ENCODE measurements at regions not wholly inside any gene's neighbourhood (a gene's known extent, or its start where the extent isn't known, plus 50 kb on each side); places are given as distances from the start of the nearest gene placed in this dataset.

DNA sequence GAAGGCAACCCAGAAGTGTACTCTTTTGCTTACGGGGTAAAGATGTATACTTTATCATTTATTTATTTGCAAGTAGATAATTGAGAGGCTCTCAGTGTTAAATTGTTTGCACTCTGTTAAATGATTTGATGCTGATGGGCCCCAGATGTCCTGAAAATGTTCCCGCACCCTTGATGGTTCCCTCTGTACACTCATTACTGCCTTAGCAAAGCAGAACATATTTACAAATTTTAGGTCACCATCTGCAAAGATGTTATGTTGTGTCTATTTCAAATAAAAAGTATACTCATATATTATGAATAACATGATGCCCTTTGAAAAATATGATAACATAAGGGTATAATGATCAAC lies 240.5 kb upstream of the SNX7 start:
- DNase-seq (ENCODE audit: low read depth), result no peak

GRCh38 chr1:98420376-98421084 lies 241.0 kb upstream of the SNX7 start:
- peak; percentile 61 for DNase-seq (ENCODE audit: low read depth)

GRCh38 chr1:98417820-98418219 lies 243.7 kb upstream of the SNX7 start:
- DNase-seq (ENCODE audit: low read depth), result no peak

DNA sequence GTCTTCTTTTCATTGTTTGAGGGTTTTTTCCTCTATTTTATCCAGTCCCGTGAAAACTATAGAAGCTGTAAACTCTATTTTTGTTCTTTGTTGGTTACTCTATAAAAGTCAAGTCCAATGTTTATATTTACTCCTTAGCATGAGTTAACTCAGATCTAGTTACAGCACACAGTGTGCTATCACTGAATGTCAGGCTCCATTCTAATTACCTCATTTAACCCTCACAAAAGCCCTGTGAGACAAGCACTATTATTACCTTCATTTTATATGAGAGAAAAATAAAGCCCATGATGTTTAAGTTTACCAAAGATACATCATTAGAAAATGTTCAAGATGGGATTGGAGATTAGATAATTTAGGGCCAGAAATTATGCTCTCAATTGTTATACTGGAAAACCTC lies 251.4 kb upstream of the SNX7 start:
- no peak for DNase-seq (ENCODE audit: low read depth)

DNA sequence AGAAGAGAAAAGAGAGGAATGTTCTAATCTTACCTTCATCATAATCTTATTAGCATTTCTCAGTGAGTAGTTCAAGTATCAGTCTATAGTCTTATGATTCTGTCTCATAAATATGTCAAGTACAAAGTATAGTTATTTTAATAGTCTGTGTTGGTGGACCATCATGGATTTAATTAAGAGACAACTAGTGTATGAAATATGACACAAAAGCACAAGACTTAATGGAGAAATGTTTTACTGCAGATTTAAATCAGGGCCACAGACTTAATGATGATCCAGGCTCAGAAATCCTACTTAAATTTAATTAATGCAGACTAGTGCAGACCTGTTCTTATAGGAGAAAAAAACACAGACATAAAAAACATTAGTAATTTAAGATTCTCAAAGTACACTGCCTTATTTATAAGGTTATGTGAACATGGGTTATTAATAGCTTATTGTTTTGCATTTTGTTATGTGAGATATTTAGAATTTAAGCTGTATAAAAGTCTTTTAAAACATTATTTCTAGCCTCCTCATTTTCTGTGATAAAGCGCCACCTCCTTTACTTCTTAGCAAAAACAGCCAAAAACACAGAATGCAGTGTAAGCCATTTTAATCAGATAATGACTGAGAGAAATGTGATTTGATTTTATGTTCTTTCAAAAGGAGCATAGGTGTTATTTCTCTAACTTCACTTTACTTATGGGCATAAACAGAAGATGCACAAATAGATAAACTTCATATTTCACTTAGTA lies 255.0 kb upstream of the SNX7 start:
- DNase-seq (ENCODE audit: low read depth), result no peak

DNA sequence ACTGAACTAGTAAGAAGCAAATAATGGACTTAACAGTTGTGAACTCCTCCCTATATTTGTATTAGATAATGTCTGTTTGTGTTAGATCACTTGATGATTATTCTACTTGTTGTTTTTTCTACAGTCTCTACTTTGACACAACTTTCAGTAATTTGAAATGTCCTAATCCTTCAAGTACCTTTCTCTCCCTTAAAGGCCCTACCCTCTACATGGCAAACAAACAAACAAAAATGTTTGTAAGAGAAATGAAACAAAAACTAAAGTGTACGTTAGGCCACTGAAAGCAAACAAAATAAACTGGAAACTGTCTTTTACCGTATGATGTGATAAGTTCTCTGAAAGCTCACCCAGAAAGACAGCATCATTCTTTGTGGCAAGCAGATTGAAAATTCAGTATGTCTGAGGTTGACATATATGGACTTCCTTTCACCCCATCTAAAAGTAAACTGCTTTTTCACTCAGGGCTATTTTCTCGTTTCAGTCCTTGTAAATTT lies 255.9 kb upstream of the SNX7 start:
- DNase-seq (ENCODE audit: low read depth), result no peak

GRCh38 chr1:98404866-98405265 lies 256.7 kb upstream of the SNX7 start:
- no peak for DNase-seq (ENCODE audit: low read depth)

DNA sequence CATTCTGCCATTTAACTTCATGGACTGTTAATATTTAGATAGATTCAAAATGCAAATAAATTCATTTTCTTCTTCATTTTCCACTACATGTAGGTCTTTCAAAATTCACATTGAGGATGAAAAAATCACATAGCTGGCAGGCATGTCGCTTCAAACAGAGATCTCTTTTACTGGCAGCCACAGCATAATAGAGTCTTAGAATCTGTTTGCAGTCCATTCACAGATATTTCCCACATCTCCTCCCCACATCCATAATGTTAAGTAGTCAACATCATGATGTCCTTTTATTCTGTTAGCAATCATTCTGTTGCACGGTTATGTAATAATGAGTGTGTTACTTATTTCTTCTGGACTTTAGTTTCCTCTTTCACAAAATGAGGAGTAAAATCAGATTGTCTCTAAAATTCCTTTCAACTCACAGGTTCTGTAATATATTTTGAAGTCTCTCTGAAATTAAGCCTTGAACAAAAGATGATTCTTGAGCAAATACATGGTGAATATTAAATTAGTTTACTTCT lies 257.5 kb upstream of the SNX7 start:
- DNase-seq (ENCODE audit: low read depth), result no peak

- DNase-seq (ENCODE audit: low read depth), result no peak
These were observed 258.7 kb upstream of the SNX7 start for GRCh38 chr1:98402860-98403259.

GRCh38 chr1:98400446-98400845 lies 261.1 kb upstream of the SNX7 start:
- no peak for DNase-seq (ENCODE audit: low read depth)

DNA sequence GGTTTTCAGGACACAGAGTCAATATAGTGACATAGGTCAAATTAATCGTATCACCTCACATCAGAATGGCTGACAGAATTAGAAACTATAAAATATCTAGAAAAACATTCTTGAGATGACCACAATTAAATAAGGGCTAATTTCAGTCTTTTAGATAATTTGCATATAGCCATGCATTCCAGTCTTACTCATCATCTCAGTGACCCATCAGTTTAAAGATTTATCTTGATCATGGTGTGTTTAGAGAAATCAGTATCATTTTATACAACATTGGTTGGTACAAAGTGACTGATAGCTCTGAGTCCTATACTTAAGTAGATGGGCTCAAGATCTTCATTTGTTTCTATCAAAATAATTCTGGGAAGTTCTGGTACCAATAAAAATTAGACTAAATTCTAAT lies 262.3 kb upstream of the SNX7 start:
- DNase-seq (ENCODE audit: low read depth), result peak; percentile 21

DNA sequence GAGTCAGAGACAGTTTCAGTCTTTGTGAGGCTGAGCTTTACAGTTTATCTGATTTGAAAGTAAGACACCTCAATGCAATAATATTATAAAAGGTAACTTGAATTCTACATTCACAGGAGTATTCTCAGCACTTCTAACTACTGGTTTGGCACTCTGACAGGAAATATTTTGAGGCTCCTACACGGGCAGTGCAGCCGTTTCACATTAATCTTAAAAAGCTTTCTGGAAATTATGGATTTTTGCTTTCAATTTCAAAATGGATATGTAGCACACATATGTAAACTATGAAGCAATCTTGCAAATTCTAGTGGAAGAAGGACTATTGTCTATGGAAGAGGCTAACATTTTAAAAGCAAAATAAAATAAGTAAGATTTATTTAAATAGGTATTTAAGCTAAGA lies 262.9 kb upstream of the SNX7 start:
- peak; percentile 65 for DNase-seq (ENCODE audit: low read depth)

DNA sequence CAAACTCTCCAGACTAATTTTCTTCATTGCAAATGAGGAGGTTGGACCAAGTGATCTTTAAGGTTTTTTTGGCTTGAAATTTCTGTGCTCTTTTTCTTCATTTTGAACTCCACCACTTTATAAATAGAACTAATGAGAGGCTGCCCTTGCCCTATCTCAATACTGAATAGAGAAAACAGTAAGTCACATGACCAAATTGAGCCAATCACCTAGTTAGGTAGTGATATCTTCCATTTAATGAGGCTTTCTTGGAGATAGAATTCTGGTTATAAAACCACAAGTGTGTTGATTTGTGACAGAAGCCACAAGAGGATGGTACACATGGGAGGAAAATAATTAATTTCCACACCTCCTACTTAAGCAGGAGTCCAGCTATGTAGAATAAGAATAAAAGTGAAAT lies 263.4 kb upstream of the SNX7 start:
- DNase-seq (ENCODE audit: low read depth), result no peak

GRCh38 chr1:98393719-98394118 lies 267.8 kb upstream of the SNX7 start:
- no peak for DNase-seq (ENCODE audit: low read depth)

- no peak for DNase-seq (ENCODE audit: low read depth)
These were observed 270.3 kb upstream of the SNX7 start for GRCh38 chr1:98391175-98391574.

GRCh38 chr1:98389809-98390208 lies 271.7 kb upstream of the SNX7 start:
- peak; percentile 96 for DNase-seq (ENCODE audit: low read depth)

- peak; percentile 94 for DNase-seq (ENCODE audit: low read depth)
These were observed 273.1 kb upstream of the SNX7 start for GRCh38 chr1:98388441-98388840.

DNA sequence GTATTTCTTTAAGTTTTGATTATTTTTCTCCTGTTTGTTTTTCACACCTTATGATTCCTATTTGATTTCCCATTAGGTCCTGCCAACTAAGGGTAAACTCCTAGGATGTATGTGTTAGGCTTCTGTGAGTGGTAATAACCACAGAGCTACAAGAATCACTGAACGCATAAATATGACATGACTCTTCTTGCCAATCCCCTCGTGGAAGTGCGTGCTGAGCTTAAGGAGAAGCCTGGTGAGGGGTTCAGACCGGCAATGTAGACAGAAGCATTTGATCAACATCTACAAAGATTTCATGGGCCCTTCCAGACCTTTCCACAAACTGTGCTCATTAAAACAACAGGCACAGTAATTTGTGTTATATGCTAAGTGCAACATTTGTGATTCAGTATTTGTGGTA lies 273.8 kb upstream of the SNX7 start:
- peak; percentile 66 for DNase-seq (ENCODE audit: low read depth)

DNA sequence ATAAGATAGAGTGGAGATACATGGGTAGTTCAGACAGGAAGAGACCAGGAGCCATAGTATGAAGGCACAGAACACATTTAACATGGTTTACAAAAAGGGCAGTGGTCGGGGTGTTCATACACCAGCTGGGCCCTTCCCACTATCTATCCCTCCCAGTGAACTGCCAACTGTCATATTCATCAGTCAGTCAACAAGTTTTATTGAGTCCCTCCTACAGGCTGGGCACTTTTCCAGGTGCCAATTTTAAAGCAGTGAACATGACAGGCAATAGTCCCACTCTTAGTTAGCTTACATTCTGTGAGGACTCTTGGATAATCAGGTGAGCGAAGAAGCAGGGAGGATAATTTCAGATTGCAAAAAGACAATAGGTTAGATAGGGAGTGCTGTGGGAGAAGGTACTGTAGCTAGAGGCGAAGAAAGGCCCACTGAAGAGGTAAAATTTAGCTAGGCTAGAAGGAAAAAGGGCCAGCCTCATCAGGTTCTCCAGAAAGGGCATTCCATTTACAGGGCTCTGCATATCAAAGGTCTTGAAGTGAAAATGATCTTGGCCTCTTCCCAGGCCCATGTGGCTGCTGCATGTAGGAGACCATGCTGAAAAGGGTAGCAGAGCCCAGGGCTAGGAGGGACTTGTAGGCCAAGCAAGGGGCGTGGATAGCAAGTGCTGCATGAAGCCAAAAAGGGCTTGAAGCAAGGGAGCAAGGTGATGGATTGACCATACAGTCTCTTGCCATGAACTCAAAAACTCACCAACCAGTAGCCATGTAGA lies 274.7 kb upstream of the SNX7 start:
- DNase-seq (ENCODE audit: low read depth), result no peak

DNA sequence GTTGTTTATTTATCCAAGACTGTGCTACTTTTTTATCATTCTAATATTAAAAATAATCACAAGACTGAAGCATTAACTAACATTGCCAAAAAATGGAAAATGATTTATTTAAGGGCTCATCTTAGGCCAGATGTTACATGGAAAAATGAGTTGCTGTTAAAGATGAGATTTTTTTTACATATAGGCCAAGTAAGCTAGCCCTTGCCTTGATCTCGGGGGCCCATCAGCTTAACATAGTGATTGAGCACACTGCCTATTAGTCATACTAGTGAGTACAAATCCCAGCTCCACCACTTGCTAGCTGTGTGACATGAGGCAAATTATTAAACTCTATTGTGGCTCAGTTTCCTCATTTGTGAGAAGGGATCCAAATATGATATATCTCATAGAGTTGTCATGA lies 275.9 kb upstream of the SNX7 start:
- peak; percentile 79 for DNase-seq (ENCODE audit: low read depth)

GRCh38 chr1:98384461-98385141 lies 276.9 kb upstream of the SNX7 start:
- DNase-seq (ENCODE audit: low read depth), result peak; percentile 42
